Hepatocyte (in vitro differentiated cells): ENCODE measurements at regions not wholly inside any gene's neighbourhood (a gene's known extent, or its start where the extent isn't known, plus 50 kb on each side); places are given as distances from the start of the nearest gene placed in this dataset. TPM values are rescaled to one million over a fixed set of nuclear protein-coding genes. Genes with fewer than 3 reads are reported as not detected.

ENCODE experiments used
- DNase-seq: peaks from one replicate; pipeline ENCODE4 v3.0.0-alpha.2; 2016; ENCODE audit warnings: low spot score
- H2AFZ ChIP-seq: fragments of 200-600 bp; sonication (generic); 2 replicates; pipeline ENCODE4 v1.6.0; 2016; ENCODE audit warnings: antibody characterized with exemption, mild to moderate bottlenecking
- H3K27ac ChIP-seq: fragments of 200-600 bp; sonication (generic); 2 replicates; pipeline ENCODE4 v1.5.1; 2016; ENCODE audit warnings: mild to moderate bottlenecking
- H3K27me3 ChIP-seq: fragments of 200-600 bp; sonication (generic); 2 replicates; pipeline ENCODE4 v1.6.1; 2016
- H3K36me3 ChIP-seq: fragments of 200-600 bp; sonication (generic); replicated peaks from 2 replicates; pipeline ENCODE4 v1.5.1; 2016; ENCODE audit warnings: low read depth; ENCODE audit not compliant: insufficient read depth
- H3K4me1 ChIP-seq: fragments of 200-600 bp; sonication (generic); 2 replicates; pipeline ENCODE4 v1.5.1; 2016; ENCODE audit warnings: mild to moderate bottlenecking, moderate library complexity; ENCODE audit not compliant: insufficient read depth
- H3K4me2 ChIP-seq: fragments of 200-600 bp; sonication (generic); 2 replicates; pipeline ENCODE4 v1.6.0; 2016
- H3K4me3 ChIP-seq: fragments of 200-600 bp; sonication (generic); 2 replicates; pipeline ENCODE4 v1.5.1; 2016; ENCODE audit warnings: mild to moderate bottlenecking
- H3K79me2 ChIP-seq: fragments of 200-600 bp; sonication (generic); 2 replicates; pipeline ENCODE4 v1.6.0; 2017; ENCODE audit warnings: mild to moderate bottlenecking
- H3K9me2 ChIP-seq: fragments of 200-600 bp; sonication (generic); replicated peaks from 2 replicates; pipeline ENCODE4 v1.6.0; 2017; ENCODE audit warnings: mild to moderate bottlenecking; ENCODE audit not compliant: insufficient read depth
- H3K9me3 ChIP-seq: fragments of 200-600 bp; sonication (generic); 2 replicates; pipeline ENCODE4 v1.5.1; 2016; ENCODE audit warnings: low read depth, mild to moderate bottlenecking
- H4K20me1 ChIP-seq: fragments of 200-600 bp; sonication (generic); 2 replicates; pipeline ENCODE4 v1.6.0; 2016; ENCODE audit warnings: mild to moderate bottlenecking; ENCODE audit not compliant: insufficient read depth, poor library complexity, severe bottlenecking
- EZH2 ChIP-seq: fragments of 200-600 bp; sonication (generic); IDR thresholded peaks from 2 replicates; pipeline ENCODE4 v1.6.1; 2016; ENCODE audit warnings: antibody characterized with exemption, mild to moderate bottlenecking, borderline replicate concordance
- EZH2phosphoT487 ChIP-seq: fragments of 200-600 bp; sonication (generic); IDR thresholded peaks from one replicate; pipeline ENCODE4 v1.6.1; 2018; ENCODE audit warnings: antibody characterized with exemption, mild to moderate bottlenecking, low read depth, moderate library complexity; ENCODE audit not compliant: unreplicated experiment, severe bottlenecking
- WGBS: methylation state at CpG from one replicate; pipeline ENCODE4 v1.1.6; 2016; ENCODE audit warnings: low lambda C conversion rate; ENCODE audit errors: missing lambda C conversion rate; 5-methylcytosine and 5-hydroxymethylcytosine counted together
- small RNA-seq: library from RNA; depleted of rRNA; stranded (forward); fragments of <200 nt; gene quantifications from one replicate; pipeline ENCODE3, GENCODE V24; 2014
- TF ChIP-seq, protein P1 (sequence below): fragments of 200-600 bp; sonication (generic); IDR thresholded peaks from 2 replicates; pipeline ENCODE4 v1.5.1; 2016; ENCODE audit warnings: antibody characterized with exemption, mild to moderate bottlenecking; ENCODE audit not compliant: poor library complexity

DNA sequence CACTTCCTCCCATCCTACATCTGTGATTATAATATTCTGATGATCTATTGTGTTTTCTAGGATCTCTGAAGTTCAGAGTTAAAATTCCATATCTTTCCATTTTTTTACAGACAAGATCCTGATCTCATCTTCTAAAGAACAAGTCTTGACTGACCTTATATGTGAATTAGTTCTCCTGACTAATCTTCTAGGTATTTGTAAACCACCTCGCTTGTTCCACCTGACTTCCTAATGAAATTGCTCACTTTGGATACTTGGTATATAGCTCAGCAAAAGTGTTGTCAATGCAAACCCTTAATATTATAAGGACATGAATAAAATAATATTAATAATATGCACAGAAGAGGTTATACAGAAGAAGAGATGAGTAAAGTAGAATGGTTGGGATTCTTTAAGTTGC is 68.2 kb upstream of the NR4A3 start:
- Histone ChIP-seq H3K4me1 (no peaks in the 10 kb centered on the region), H3K4me2 (no peak overlapping the region), H3K79me2 (no peaks in the 10 kb centered on the region), H3K36me3 (no peaks in the 10 kb centered on the region), H3K9me2 (no peaks in the 10 kb centered on the region), H2AFZ (no peak overlapping the region), H3K27me3 (peaks cover 3% of the 10 kb centered on the region), H3K9me3 (no peaks in the 10 kb centered on the region), H4K20me1 (no peaks in the 10 kb centered on the region), H3K27ac (no peak overlapping the region), H3K4me3 (no peak overlapping the region)
- DNase-seq, result no peak
- WGBS, result 77% methylated on average over 1 of the region's 1 CpG
- no peak for TF ChIP-seq EZH2
- TF ChIP-seq EZH2phosphoT487, result no peak
- TF ChIP-seq, protein P1, sequence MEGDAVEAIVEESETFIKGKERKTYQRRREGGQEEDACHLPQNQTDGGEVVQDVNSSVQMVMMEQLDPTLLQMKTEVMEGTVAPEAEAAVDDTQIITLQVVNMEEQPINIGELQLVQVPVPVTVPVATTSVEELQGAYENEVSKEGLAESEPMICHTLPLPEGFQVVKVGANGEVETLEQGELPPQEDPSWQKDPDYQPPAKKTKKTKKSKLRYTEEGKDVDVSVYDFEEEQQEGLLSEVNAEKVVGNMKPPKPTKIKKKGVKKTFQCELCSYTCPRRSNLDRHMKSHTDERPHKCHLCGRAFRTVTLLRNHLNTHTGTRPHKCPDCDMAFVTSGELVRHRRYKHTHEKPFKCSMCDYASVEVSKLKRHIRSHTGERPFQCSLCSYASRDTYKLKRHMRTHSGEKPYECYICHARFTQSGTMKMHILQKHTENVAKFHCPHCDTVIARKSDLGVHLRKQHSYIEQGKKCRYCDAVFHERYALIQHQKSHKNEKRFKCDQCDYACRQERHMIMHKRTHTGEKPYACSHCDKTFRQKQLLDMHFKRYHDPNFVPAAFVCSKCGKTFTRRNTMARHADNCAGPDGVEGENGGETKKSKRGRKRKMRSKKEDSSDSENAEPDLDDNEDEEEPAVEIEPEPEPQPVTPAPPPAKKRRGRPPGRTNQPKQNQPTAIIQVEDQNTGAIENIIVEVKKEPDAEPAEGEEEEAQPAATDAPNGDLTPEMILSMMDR, result no peak

DNA sequence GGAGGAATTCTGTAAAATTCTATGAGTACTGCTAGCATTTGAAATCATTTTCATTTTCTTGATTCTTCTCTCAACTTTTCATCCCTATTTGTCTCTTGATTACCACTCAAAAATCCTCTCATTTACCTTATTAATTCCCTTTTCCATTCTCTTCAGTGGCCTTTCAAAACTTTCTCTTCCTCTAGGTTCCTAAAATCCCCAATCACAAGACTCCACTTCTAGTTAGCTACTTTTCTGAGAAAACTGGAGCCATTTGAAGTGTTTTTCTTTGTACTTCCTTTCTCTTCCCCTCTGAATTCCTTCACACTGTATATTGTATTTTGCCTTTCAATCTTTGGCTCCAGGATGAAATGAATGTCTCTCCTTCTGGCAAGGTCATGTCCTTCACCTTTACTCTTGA is 61.3 kb upstream of the NR4A3 start:
- Histone ChIP-seq H3K4me3 (no peak overlapping the region), H2AFZ (no peak overlapping the region), H4K20me1 (no peaks in the 10 kb centered on the region), H3K4me2 (no peak overlapping the region), H3K79me2 (no peaks in the 10 kb centered on the region), H3K27ac (no peak overlapping the region), H3K36me3 (no peaks in the 10 kb centered on the region), H3K27me3 (no peaks in the 10 kb centered on the region), H3K4me1 (no peaks in the 10 kb centered on the region), H3K9me2 (no peaks in the 10 kb centered on the region), H3K9me3 (no peaks in the 10 kb centered on the region)
- TF ChIP-seq EZH2, result no peak
- no peak for TF ChIP-seq EZH2phosphoT487
- TF ChIP-seq, protein P1, result no peak
- DNase-seq, result no peak

DNA sequence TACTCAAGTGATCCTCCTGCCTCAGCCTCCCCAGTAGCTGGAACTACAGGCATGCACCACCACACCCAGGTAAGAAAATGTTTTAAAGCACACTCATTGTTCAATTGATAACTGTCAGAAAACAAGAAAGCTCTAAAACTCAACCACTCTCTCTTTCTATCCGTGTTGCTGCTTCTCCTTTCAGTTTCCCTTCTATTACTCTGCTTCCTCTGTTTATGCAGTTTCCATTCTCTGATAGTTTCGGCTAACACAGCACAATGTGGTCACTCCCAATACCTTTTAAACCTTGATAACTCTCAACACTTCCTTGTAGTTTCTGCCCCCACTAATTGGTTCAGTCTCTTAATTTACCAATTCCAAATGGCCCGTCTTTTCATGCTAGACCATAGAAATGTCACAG is 59.2 kb upstream of the NR4A3 start:
- Histone ChIP-seq H3K36me3 (no peaks in the 10 kb centered on the region), H3K9me3 (no peaks in the 10 kb centered on the region), H3K4me2 (no peak overlapping the region), H2AFZ (no peak overlapping the region), H3K4me1 (no peaks in the 10 kb centered on the region), H3K27me3 (no peaks in the 10 kb centered on the region), H3K4me3 (no peak overlapping the region), H4K20me1 (no peaks in the 10 kb centered on the region), H3K79me2 (no peaks in the 10 kb centered on the region), H3K9me2 (no peaks in the 10 kb centered on the region), H3K27ac (no peak overlapping the region)
- no peak for TF ChIP-seq EZH2
- TF ChIP-seq, protein P1, result no peak
- TF ChIP-seq EZH2phosphoT487, result no peak
- 94% methylated on average over 3 of the region's 3 CpGs for WGBS
- DNase-seq, result no peak

Small RNAs in the stretch of these regions (small RNA-seq; reads per million reads assigned to genes)
- not detected for gene AL137067.1
- gene AL137067.2, result not detected
